ENCODE measurements at regions not wholly inside any gene's neighbourhood (a gene's known extent, or its start where the extent isn't known, plus 50 kb on each side); places are given as distances from the start of the nearest gene placed in this dataset.
"Not testable (repeated sequence)": the region's sequence is repeated elsewhere in the genome, so short reads cannot be mapped to it uniquely, and the experiment has no call there.

- no peak for DNase-seq
These were observed 189.9 kb downstream of the KTN1 start for GRCh38 chr14:55769877-55770276.

GRCh38 chr14:55771242-55771981 is 191.4 kb downstream of the KTN1 start:
- DNase-seq, result no peak

- no peak for DNase-seq
These were observed 192.5 kb downstream of the KTN1 start for GRCh38 chr14:55772486-55772885.

GRCh38 chr14:55773312-55773711 is 193.3 kb downstream of the KTN1 start:
- no peak for DNase-seq

- DNase-seq, result no peak
These were observed 194.1 kb downstream of the KTN1 start for GRCh38 chr14:55773984-55774545.

- no peak for DNase-seq
These were observed 197.9 kb downstream of the KTN1 start for GRCh38 chr14:55777877-55778276.

- DNase-seq, result no peak
These were observed 200.3 kb downstream of the KTN1 start for GRCh38 chr14:55780156-55780946.

- DNase-seq, result no peak
These were observed 201.0 kb downstream of the KTN1 start for GRCh38 chr14:55781046-55781445.

- DNase-seq, result no peak
These were observed 202.2 kb downstream of the KTN1 start for GRCh38 chr14:55782166-55782565.

- DNase-seq, result no peak
These were observed 209.4 kb downstream of the KTN1 start for GRCh38 chr14:55789406-55789805.

- no peak for DNase-seq
These were observed 214.9 kb downstream of the KTN1 start for GRCh38 chr14:55794655-55795595.

GRCh38 chr14:55796513-55796912 is 216.5 kb downstream of the KTN1 start:
- DNase-seq, result not testable (repeated sequence)

GRCh38 chr14:55798406-55798805 is 218.4 kb downstream of the KTN1 start:
- DNase-seq, result no peak

GRCh38 chr14:55799508-55800095 is 219.6 kb downstream of the KTN1 start:
- no peak for DNase-seq

- no peak for DNase-seq
These were observed 220.3 kb downstream of the KTN1 start for GRCh38 chr14:55800156-55800785.

- DNase-seq, result no peak
These were observed 221.1 kb downstream of the KTN1 start for GRCh38 chr14:55801121-55801520.

GRCh38 chr14:55802986-55803872 is 223.2 kb downstream of the KTN1 start:
- DNase-seq, result no peak

GRCh38 chr14:55803873-55804553 is 224.0 kb downstream of the KTN1 start:
- DNase-seq, result no peak

GRCh38 chr14:55805250-55805649 is 225.2 kb downstream of the KTN1 start:
- DNase-seq, result no peak

Measured in stimulated activated CD4-positive, alpha-beta T cell treated with anti-CD3 and anti-CD28 coated beads, Interleukin-4, amount 100 ng/mL, for 4 hours (primary cell).